HG02943 (cell line): ENCODE measurements at regions not wholly inside any gene's neighbourhood (a gene's known extent, or its start where the extent isn't known, plus 50 kb on each side); places are given as distances from the start of the nearest gene placed in this dataset.
A peak's percentile ranks its signal among the peaks of the same experiment; 100 is the strongest.
"Not testable (repeated sequence)": the region's sequence is repeated elsewhere in the genome, so short reads cannot be mapped to it uniquely, and the experiment has no call there.

Experiments
- ATAC-seq: cut with Tn5 transposase; IDR thresholded peaks from one replicate; pipeline ENCODE4 v1.9.1; 2021; ENCODE audit warnings: mild to moderate bottlenecking, low read depth, moderate library complexity; ENCODE audit not compliant: unreplicated experiment

DNA sequence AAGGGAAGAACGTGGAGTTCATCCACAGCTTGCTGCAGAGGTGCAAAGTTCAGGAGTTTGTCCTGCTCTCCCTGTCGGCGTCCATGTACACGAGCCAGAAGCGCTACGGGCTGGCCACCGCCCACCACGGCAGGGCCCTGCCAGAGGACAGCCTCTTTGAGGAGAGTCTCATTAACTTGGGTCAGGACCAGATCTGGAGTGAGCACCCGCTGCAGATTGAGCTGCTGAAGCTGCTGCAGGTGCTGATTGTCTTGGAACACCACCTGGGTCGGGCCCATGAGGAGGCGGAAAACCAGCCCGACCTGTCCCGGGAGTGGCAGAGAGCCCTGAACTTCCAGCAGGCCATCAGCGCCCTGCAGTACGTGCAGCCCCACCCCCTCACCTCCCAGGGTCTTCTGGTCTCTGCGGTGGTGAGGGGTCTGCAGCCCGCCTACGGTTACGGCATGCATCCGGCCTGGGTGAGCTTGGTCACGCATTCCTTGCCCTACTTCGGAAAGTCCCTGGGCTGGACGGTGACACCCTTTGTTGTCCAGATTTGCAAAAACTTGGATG is 73.8 kb upstream of the MORC3 start:
- ATAC-seq, result no peak

DNA sequence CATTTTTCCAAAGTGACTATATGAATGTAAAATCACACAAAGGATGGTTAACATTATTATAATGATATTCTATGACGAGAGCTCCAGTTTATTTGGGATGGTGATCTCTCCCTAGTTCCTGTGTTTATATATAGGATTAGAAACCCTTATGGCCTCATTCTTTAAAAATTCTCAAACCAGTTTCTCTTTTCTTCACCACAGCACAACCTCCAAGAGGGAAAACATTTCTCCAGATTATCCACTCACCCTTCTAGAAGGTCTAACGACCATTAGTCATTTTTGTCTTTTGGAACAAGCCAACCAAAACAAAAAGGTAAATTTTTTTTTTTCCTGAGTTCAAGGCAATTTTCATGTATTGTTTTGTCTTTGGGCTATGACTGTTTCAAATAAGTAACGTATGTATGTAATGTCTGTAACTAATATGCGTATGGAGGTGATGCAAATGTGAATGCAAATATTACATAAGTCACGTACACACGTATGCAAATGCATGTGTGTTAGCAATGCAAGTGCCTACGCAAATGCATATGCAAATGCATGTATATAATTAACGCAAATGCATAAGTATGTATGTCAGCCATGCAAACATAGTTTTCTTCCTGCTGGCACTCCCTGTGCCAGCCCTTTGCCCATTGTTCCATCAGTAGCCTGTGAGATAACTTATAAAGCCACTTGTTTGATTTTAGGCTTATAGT is 72.5 kb upstream of the MORC3 start:
- no peak for ATAC-seq

DNA sequence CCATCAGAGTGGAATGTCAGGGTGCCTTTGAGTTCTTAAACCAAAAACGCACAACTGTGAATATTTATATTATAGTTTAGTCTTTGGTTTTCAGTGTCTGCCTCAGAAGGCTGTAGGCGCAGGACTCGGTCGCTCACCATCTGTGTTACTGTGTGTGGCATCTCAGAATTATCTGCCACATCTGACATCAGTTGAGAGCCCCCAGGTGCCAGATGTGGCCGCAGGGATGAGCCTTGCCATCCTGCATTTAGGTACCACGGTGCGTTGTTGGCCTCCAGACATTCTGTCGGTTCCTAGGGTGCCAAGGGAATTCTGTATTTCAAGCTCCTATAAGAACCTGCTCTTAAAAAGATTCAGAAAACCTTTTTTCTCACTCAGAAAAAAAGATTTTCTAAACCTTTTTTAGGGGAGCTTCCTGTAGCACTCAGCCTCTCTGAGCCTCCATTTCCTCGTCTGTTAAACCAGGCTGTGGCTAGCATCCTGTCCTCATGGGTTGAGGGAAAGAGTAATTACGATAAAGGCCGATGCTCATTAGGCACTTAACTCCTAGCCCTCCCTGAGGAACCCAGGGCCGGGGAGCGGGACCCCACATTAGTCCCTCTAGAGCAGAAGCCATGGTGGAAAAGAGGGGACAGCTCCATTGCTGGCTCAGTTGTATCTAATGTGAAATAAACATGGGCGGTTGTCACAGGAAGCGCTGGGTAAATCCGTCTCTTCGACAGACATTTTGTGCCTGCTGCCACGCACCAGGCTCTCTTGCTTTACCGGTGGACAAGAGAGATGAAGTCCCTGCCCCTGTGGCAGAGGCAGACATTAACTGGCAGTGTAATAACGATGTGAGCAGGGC is 70.2 kb upstream of the MORC3 start:
- ATAC-seq, result no peak

GRCh38 chr21:36250423-36251075 is 69.4 kb upstream of the MORC3 start:
- no peak for ATAC-seq

DNA sequence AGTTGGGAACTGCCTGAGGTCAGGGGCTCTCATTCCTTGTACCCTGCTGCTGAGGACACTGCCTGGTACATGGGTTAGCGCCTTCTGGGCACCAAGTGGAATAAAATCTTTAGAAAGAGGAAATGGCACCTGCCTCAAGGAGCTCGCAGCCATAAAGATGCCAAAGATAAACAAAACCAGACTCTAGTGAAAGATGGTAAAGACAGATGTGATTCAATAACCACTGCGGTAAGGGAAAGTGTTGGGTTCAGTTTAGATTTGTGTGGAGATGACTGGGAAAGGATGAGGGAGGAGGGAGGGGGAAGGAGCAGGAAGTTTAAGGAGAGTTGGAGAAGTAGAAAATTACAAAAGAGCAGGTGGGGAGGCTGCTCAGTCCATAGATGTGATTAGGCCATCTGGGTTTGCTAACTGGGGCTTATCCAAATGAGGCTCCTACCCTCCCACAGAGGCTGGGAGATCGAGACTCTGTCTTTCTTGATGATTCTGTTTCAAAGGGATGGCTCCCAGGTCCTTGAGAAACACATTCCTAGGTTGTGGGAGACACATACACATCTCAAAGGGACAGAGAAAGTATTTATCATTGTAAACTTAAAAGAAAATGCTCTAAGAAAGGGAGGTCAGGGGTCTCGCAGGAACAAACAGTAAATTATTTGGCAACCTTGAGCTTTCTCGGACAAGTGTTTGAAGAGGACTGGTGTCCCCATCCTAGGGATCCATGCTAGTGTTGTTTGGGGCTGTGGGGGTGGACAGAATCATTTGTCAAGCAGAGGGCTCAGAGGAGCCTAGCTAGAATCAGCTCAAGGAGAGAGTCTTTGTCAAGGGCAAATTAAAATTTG is 65.7 kb upstream of the MORC3 start:
- ATAC-seq, result no peak

- ATAC-seq, result peak; percentile 66
Measured at GRCh38 chr21:36255663-36256062, 64.3 kb upstream of the MORC3 start.

GRCh38 chr21:36257657-36258056 is 62.3 kb upstream of the MORC3 start:
- ATAC-seq, result no peak

GRCh38 chr21:36260030-36260787 is 59.8 kb upstream of the MORC3 start:
- ATAC-seq, result no peak

GRCh38 chr21:36260802-36261201 is 59.2 kb upstream of the MORC3 start:
- ATAC-seq, result no peak

- no peak for ATAC-seq
Measured at GRCh38 chr21:36261459-36261858, 58.5 kb upstream of the MORC3 start.

DNA sequence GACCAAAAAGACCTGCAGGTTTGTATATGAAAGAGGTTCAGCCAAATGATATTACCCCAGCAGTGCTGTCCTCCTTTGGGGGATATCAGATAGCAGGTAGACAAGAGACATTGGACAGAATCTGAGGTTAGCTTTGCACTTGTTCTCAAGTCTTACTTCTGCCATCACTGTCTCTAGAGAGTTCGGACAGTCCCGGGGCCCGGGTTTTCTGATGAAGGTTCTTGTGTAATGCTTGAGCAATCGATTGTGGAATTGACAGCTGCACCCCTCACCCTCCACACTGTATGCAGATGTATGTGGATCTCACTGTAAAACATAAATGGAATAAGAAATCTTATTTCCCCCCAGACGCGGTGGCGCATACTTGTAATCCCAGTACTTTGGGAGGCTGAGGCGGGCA is 56.2 kb upstream of the MORC3 start:
- ATAC-seq, result no peak

DNA sequence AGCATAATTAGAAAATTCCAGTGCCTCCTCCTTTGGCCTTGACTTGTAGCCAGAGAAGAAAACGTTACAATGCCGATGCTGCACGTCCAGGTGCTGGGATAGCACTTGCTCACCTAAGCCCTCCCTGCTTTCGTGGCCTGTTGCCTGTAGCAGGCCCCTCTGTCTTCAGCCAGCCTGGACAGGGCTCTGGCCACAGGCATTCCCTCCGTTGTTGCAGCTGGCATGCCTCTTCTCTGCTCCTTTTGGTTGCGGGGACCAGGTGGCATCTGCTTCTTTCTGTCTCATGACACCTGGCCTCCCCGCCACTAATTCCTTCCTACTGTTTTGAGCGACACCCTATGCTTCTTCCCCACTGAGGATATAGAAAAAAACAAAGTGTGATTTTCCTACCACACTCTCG is 54.6 kb upstream of the MORC3 start:
- ATAC-seq, result no peak

DNA sequence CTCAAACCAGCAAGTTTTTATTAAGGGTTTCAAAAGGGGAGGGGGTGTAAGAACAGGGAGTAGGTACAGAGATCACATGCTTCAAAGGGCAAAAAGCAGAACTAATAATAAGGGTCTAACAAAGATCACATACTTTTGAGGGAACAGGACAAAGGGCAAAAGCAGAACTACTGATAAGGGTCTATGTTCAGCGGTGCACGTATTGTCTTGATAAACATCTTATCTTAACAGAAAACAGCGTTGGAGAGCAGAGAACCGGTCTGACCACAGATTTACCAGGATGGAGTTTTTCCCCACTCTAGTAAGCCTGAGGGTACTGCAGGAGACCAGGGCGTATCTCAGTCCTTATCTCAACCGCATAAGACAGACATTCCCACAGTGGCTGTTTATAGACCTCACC is 52.2 kb upstream of the MORC3 start:
- not testable (repeated sequence) for ATAC-seq

DNA sequence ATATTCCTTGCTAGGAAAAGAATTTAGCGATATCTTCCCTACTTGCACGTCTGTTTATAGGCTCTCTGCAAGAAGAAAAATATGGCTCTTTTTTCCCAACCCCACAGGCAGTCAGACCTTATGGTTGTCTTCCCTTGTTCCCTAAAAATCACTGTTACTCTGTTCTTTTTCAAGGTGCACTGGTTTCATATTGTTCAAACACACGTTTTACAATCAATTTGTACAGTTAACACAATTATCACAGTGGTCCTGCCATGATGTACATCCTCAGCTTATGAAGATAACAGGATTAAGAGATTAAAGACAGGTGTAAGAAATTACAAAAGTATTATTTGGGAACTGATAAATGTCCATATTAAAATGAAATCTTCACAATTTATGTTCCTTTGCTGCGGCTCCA is 51.7 kb upstream of the MORC3 start:
- not testable (repeated sequence) for ATAC-seq
